GM18502 (cell line): ENCODE measurements at regions not wholly inside any gene's neighbourhood (a gene's known extent, or its start where the extent isn't known, plus 50 kb on each side); places are given as distances from the start of the nearest gene placed in this dataset.
"Not testable (repeated sequence)": the region's sequence is repeated elsewhere in the genome, so short reads cannot be mapped to it uniquely, and the experiment has no call there.

Experiments
- ATAC-seq: cut with Tn5 transposase; IDR thresholded peaks from one replicate; pipeline ENCODE4 v1.9.1; 2021; ENCODE audit warnings: mild to moderate bottlenecking; ENCODE audit not compliant: unreplicated experiment, poor library complexity

DNA sequence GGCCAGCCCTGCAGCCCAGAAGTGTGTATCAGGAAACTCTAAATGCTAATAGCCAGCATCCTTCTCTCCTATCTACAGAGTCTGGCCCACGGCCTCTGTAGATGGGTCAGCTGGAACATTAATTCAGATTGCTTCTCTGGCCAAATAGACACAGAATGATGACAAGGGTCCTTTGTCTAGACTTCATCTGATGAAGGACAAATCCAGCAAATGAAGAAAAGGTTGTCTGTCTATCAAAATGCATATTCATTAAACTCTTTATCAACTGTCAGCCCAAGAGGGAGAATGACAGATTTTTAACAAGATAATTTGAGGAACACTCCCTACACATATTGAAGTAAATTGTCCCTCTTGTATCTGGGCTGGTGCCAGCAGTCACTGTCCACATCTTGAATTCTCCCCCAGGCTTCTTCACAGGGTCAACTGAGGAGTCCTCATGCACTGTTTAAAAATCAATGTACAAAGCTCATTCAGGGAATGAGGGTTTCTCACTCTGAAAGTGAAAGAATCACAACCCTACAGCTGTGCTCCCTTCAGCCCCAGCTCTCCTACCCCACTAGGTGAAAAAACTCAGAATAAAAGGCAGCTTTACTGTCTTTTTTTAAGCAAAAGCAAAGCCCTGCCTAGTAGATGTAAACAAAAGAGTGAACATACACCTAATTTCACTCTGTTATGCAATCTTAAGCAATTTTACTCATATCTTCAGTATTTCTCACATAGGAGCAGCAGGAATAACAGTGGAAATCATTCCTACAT lies 507.7 kb downstream of the IGSF11 start:
- ATAC-seq, result peak; percentile 86

GRCh38 chr3:118527514-118528044 lies 507.1 kb downstream of the IGSF11 start:
- ATAC-seq, result peak; percentile 38

- ATAC-seq, result no peak
Measured at GRCh38 chr3:118529554-118529953, 505.1 kb downstream of the IGSF11 start.

DNA sequence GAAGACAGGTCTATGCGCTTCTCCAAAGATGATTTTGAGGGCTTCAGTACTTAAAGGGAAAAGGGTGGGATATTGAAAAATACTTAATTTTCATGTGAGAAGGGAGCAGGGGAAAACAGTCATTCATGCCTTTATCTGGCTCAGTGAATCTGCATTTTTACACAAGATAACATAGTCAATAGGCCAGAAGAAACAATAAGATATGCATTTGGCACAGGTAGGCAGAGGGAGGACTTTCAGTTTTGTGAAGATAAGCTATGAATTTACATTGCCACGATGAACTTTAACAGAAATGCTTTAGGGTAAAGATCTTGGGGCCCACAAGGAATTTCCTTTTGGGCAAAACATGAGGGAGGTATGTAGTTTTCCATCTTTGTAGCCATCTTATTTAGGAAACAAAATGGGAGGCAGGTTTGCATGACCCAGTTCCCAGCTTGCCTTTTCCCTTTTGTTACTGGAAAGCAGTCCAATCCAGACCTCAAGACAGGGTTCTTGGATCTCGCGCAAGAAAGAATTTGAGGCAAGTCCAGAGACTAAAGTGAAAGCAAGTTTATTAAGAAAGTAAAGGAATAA lies 504.2 kb downstream of the IGSF11 start:
- no peak for ATAC-seq

DNA sequence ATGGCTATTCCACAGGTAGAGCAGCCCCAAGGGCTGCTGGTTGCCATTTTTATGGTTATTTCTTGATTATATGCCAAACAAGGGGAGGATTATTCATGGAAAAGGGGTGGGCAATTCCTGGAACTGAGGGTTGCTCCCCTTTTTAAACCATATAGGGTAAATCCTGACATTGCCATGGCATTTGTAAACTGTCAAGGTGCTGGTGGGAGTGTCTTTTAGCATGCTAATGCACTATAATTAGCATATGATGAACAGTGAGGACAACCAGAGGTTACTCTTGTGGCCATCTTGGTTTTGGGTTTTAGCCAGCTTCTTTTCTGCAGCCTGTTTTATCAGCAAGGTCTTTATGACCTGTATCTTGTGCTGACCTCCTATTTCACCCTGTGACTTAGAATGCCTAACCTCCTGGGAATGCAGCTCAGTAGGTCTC lies 503.7 kb downstream of the IGSF11 start:
- not testable (repeated sequence) for ATAC-seq

- ATAC-seq, result no peak
Measured at GRCh38 chr3:118531816-118532215, 502.8 kb downstream of the IGSF11 start.

- no peak for ATAC-seq
Measured at GRCh38 chr3:118533676-118534075, 501.0 kb downstream of the IGSF11 start.

- no peak for ATAC-seq
Measured at GRCh38 chr3:118534519-118534918, 500.1 kb downstream of the IGSF11 start.

- no peak for ATAC-seq
Measured at GRCh38 chr3:118536764-118537163, 497.9 kb downstream of the IGSF11 start.

DNA sequence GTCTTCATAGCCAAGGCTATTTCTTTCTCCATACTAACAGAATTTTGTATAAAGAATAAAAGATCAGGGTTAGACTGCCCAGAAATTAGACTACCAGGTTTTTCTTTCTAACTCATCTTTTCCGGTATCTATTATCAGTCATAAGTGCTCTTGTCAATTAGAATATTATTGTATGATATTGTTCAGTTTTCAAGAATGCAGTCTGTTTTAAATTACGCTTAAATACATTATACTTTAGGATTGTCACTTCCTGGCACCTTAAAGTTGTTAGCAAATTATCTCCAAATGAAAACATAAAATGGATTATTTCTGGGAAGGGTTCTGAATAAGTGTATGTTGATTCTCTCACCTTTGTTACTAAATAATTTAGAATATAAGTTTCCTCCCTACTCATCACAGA lies 497.2 kb downstream of the IGSF11 start:
- no peak for ATAC-seq

GRCh38 chr3:118538187-118538586 lies 496.5 kb downstream of the IGSF11 start:
- ATAC-seq, result no peak

DNA sequence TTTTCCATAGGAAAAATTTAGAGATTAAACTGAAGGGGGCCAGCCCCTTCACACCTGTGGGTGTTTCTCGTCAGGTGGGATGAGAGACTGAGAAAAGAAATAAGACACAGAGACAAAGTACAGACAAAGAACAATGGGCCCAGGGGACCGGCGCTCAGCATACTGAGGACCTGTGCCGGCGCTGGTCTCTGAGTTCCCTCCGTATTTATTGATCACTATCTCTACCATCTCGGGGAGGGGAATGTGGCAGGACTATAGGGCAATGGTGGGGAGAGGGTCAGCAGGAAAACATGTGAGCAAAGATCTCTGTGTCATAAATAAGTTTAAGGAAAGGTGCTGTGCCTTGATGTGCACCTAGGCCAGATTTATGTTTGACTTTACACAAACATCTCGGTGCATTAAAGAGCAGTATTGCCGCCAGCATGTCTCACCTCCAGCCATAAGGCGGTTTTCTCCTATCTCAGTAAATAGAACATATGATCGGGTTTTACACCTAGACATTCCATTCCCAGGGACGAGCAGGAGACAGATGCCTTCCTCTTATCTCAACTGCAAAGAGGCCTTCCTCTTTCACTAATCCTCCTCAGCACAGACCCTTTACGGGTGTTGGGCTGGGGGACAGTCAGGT lies 494.7 kb downstream of the IGSF11 start:
- not testable (repeated sequence) for ATAC-seq

GRCh38 chr3:118540448-118540821 lies 494.2 kb downstream of the IGSF11 start:
- not testable (repeated sequence) for ATAC-seq

DNA sequence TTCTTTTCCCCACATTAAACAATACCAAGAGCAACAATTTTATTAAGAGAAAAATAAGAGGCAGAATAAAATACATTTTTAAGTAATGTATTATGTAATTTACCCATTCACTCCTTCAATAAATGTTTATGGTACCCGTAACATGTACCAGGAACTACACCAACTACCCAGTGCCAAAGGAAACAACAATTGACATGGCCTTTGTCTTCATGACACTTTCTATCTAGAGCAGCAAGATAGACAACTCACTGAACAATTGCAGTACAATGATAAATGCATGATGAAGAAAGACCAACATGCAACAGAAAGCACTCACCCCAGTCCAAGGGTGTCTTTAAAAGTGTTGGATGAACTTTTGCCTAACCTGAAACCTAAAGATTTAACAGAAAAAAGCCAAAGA lies 493.8 kb downstream of the IGSF11 start:
- ATAC-seq, result no peak

DNA sequence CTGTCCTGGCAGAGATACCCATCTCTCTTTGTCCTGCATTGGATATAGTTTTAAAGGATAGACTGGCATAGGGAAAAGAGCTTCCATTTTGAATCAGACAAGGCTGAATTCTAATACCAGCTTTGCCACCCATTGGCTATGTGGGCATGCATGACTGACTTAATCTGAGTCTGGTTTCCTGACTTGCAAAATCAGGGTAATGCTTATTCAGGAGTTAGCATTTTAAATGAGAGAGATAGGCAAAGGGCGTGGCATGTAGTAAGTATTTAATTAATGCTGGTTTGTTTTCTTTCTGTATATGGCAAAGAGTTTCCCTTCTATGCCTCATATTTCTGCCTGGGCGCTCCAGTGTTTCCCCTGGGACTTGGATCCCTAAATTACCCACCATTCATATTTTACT lies 492.9 kb downstream of the IGSF11 start:
- ATAC-seq, result no peak

GRCh38 chr3:118543832-118544231 lies 490.8 kb downstream of the IGSF11 start:
- ATAC-seq, result no peak

DNA sequence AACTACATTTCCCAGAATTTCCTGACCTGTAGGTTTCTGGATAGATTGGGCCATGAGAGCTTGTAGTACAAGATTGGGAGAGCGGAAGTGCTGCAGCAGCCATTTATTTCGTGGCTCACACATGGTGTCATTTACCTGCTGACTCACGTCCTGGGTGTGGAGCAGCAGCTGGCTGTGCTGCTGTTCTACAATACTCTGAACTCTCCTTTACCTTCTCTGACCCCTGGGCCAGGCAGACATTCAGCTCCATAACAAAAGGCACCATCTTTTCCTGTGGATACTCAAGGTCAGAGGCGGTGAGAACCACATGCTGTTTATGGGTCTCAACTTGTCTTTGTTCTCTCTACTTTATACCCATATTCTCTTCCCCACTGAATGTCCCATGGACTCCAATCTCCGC lies 490.2 kb downstream of the IGSF11 start:
- ATAC-seq, result no peak

DNA sequence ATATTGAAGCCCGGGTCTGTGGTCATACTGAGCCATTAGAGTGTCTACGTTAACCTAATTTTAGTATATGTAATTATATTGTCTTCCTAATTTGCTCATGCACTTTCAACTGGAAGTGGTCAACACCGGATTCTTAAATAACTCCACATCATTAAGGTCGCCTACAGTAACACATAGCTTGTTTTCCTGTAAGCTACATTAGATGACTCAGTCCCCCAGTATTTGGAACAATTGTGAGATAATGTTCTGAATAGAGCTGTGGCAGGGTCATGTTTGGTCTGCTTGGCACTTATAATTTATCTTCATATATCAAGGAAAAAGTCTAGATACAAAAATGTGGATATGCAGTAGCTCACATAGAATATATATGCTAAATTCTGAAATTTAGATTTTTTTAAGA lies 486.2 kb downstream of the IGSF11 start:
- no peak for ATAC-seq

DNA sequence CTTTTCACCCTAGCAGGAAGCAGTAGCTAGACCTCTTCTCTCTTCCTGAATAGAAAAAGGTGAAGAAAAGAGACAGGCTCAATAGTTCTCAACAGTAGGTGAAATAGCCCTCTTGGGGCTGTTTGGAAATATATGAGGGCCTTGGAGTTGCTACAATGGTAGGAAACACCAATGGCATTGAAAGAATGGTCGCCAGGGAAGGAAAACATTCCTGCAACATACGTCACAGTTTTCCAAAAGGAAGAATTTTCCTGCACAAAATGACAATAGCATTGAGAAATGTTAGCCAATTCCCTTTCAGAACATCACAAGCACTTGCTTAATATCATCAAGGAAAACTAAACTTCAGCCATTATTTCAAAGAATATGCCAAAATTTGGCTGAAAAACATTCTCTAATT lies 484.5 kb downstream of the IGSF11 start:
- no peak for ATAC-seq

- ATAC-seq, result no peak
Measured at GRCh38 chr3:118550556-118550955, 484.1 kb downstream of the IGSF11 start.

DNA sequence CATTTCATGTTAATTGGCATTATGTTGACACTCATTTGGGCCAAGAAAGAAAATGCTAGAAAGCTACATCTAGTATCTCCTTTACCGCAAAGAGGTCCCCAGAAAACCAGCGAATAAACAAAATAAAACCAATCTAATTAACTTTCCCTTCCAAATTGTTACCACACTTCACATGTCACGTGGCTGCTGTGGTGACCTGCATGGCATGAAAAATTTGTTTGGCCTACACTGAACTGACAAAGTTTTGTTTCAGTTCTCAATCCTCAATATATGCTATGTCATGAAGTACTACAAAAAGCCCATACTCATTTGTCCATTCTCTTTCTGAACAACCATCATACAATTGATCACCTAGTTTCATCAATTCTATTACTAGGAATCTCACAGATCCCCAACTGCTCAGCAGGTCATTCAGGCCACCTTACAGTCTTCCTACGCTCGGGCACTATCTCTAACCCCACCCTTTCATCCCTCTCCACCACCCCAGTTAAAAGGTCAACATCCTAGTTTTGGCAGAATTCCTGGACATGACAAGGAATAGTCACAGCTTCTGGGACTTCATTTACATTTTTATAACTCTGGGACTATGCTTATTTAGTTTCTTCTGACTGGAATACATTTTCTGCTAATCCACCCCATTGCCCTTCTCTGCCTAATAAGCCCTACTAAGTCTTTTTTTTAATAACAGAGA lies 480.4 kb downstream of the IGSF11 start:
- no peak for ATAC-seq
